ENCODE measurements at regions not wholly inside any gene's neighbourhood (a gene's known extent, or its start where the extent isn't known, plus 50 kb on each side); places are given as distances from the start of the nearest gene placed in this dataset.

- no peak overlapping the region for H3K27ac ChIP-seq (ENCODE audit: low read depth in 1 of 2, low read length in 1 of 2)
- no peaks in the 10 kb centered on the region for H3K27me3 ChIP-seq (ENCODE audit: control insufficient read depth in 2 of 2, insufficient read depth in 1 of 2, low read length in 1 of 2)
- H3K4me3 ChIP-seq (ENCODE audit: low read length in 2 of 2), result no peak overlapping the region
- no peaks in the 10 kb centered on the region for H3K4me1 ChIP-seq (ENCODE audit: control insufficient read depth in 2 of 2, insufficient read depth in 2 of 2, low read length in 2 of 2)
- H3K36me3 ChIP-seq (ENCODE audit: control insufficient read depth in 2 of 2, insufficient read depth in 2 of 2, low read length in 1 of 2), result no peaks in the 10 kb centered on the region
- H3K9me3 ChIP-seq (ENCODE audit: control insufficient read depth in 2 of 2, insufficient read depth in 1 of 2, low read length in 1 of 2), result no peaks in the 10 kb centered on the region
- no peak for DNase-seq (ENCODE audit: low read depth in 6 of 9, low spot score in 9 of 9)
- WGBS, result 82% methylated on average over 15 of the region's 15 CpGs
Measured at GRCh38 chr6:168876956-168877355, 376.7 kb downstream of the THBS2 start.

DNA sequence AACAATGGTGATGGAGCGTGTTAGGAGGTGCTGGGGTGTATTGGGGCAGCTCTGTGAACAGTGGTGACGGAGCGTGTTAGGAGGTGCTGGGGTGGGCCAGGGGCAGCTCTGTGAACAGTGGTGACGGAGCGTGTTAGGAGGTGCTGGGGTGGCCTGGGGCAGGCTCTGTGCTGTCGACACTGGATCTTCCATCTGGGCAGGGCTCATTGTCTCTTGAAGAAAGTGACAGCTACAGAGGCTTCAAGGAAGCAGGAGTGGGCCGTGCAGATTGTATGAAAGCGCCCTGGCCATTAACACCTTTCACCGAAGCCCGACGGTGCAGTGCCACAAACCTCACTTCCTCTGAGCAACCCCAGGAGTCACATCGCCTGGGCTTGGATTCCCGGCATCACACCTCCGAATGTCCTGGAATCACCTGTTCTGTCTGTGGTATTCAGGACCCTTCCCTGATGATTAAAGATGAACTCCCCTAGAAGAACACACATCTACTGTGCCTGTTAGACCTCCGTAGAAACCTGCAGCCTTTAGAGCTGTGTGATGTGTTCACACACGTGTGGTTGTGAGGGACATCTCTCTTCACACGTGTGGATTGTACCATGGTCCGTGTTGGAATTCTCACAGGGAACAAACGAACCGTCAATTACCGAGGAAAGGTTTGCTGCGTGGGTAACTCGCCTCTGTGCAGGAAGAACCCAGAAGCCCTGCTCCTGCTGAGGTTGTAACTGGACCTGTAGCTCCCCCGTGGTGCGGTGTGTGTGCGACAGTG lies 377.7 kb downstream of the THBS2 start:
- Histone ChIP-seq H3K4me3 (ENCODE audit: low read length in 2 of 2) (no peak overlapping the region), H3K27ac (ENCODE audit: low read depth in 1 of 2, low read length in 1 of 2) (no peak overlapping the region), H3K36me3 (ENCODE audit: control insufficient read depth in 2 of 2, insufficient read depth in 2 of 2, low read length in 1 of 2) (no peaks in the 10 kb centered on the region), H3K27me3 (ENCODE audit: control insufficient read depth in 2 of 2, insufficient read depth in 1 of 2, low read length in 1 of 2) (no peaks in the 10 kb centered on the region), H3K9me3 (ENCODE audit: control insufficient read depth in 2 of 2, insufficient read depth in 1 of 2, low read length in 1 of 2) (no peaks in the 10 kb centered on the region), H3K4me1 (ENCODE audit: control insufficient read depth in 2 of 2, insufficient read depth in 2 of 2, low read length in 2 of 2) (no peaks in the 10 kb centered on the region)
- no peak for DNase-seq (ENCODE audit: low read depth in 6 of 9, low spot score in 9 of 9)
- 92% methylated on average over 26 of the region's 26 CpGs for WGBS

- H3K27me3 ChIP-seq (ENCODE audit: control insufficient read depth in 2 of 2, insufficient read depth in 1 of 2, low read length in 1 of 2), result no peaks in the 10 kb centered on the region
- WGBS, result 96% methylated on average over 10 of the region's 10 CpGs
- H3K9me3 ChIP-seq (ENCODE audit: control insufficient read depth in 2 of 2, insufficient read depth in 1 of 2, low read length in 1 of 2), result no peaks in the 10 kb centered on the region
- H3K4me3 ChIP-seq (ENCODE audit: low read length in 2 of 2), result no peak overlapping the region
- H3K27ac ChIP-seq (ENCODE audit: low read depth in 1 of 2, low read length in 1 of 2), result no peak overlapping the region
- no peaks in the 10 kb centered on the region for H3K4me1 ChIP-seq (ENCODE audit: control insufficient read depth in 2 of 2, insufficient read depth in 2 of 2, low read length in 2 of 2)
- H3K36me3 ChIP-seq (ENCODE audit: control insufficient read depth in 2 of 2, insufficient read depth in 2 of 2, low read length in 1 of 2), result no peaks in the 10 kb centered on the region
- DNase-seq (ENCODE audit: low read depth in 6 of 9, low spot score in 9 of 9), result no peak
Measured at GRCh38 chr6:168874637-168875036, 379.0 kb downstream of the THBS2 start.

GRCh38 chr6:168873278-168874190 lies 380.1 kb downstream of the THBS2 start:
- Histone ChIP-seq H3K27me3 (ENCODE audit: control insufficient read depth in 2 of 2, insufficient read depth in 1 of 2, low read length in 1 of 2) (no peaks in the 10 kb centered on the region), H3K4me3 (ENCODE audit: low read length in 2 of 2) (no peak overlapping the region), H3K9me3 (ENCODE audit: control insufficient read depth in 2 of 2, insufficient read depth in 1 of 2, low read length in 1 of 2) (no peaks in the 10 kb centered on the region), H3K36me3 (ENCODE audit: control insufficient read depth in 2 of 2, insufficient read depth in 2 of 2, low read length in 1 of 2) (no peaks in the 10 kb centered on the region), H3K27ac (ENCODE audit: low read depth in 1 of 2, low read length in 1 of 2) (no peak overlapping the region), H3K4me1 (ENCODE audit: control insufficient read depth in 2 of 2, insufficient read depth in 2 of 2, low read length in 2 of 2) (no peaks in the 10 kb centered on the region)
- no peak for DNase-seq (ENCODE audit: low read depth in 6 of 9, low spot score in 9 of 9)
- 91% methylated on average over 38 of the region's 38 CpGs for WGBS

DNA sequence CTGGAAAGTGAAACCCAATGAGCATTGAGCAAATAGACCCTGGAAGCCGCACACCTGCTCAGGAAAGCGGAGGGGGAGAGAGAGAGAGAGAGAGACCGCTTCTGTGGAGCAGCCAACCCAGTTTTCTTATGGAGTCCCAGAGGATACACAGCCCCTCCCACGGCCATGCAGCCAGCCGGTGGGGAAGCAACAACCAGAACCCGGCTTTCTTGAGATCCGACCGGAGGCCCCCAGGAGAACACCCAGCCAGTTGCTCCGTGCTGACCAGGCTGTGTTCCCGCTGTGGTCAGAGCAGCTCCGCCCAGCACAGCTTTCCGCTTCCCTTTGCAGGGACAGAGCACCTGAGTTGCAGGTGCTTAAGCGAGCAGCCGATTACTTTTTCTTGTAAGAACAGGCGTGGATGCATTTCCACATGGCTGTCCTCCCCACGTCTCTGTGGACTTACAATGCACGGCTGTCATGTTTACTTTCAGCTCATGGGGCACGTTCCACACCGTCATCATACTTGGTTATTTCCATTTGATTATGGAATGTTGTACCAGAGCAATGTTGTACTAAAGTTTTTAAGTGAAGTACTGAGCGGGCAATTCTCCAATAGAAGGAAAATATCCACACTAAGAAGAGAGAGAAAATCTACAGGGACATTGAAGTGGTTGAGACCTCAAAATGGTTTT lies 381.9 kb downstream of the THBS2 start:
- DNase-seq (ENCODE audit: low read depth in 6 of 9, low spot score in 9 of 9), result no peak
- no peaks in the 10 kb centered on the region for H3K4me1 ChIP-seq (ENCODE audit: control insufficient read depth in 2 of 2, insufficient read depth in 2 of 2, low read length in 2 of 2)
- H3K9me3 ChIP-seq (ENCODE audit: control insufficient read depth in 2 of 2, insufficient read depth in 1 of 2, low read length in 1 of 2), result no peaks in the 10 kb centered on the region
- 76% methylated on average over 20 of the region's 20 CpGs for WGBS
- no peaks in the 10 kb centered on the region for H3K27me3 ChIP-seq (ENCODE audit: control insufficient read depth in 2 of 2, insufficient read depth in 1 of 2, low read length in 1 of 2)
- H3K4me3 ChIP-seq (ENCODE audit: low read length in 2 of 2), result no peak overlapping the region
- H3K27ac ChIP-seq (ENCODE audit: low read depth in 1 of 2, low read length in 1 of 2), result no peak overlapping the region
- H3K36me3 ChIP-seq (ENCODE audit: control insufficient read depth in 2 of 2, insufficient read depth in 2 of 2, low read length in 1 of 2), result no peaks in the 10 kb centered on the region

DNA sequence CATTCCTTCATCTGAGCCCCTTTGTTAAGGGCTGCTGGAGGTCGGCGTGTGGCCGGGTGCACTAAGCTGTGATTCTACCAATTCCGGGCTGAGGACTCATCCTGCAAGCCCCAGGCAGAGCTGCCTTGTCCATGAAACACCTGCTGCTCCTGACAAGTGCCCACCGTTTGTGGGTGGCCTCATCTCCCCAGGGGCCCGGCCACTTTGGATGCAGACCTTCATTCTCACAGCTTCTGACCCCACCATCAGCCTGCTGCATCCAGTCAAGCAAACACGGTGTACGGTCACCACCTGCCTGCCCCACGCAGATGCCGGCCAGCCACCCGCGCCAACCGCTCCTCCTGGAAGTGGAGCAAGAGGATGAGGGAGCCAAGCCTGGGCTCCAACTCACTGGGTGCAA lies 382.7 kb downstream of the THBS2 start:
- no peak overlapping the region for H3K27ac ChIP-seq (ENCODE audit: low read depth in 1 of 2, low read length in 1 of 2)
- no peak for DNase-seq (ENCODE audit: low read depth in 6 of 9, low spot score in 9 of 9)
- no peak overlapping the region for H3K4me3 ChIP-seq (ENCODE audit: low read length in 2 of 2)
- H3K9me3 ChIP-seq (ENCODE audit: control insufficient read depth in 2 of 2, insufficient read depth in 1 of 2, low read length in 1 of 2), result no peaks in the 10 kb centered on the region
- H3K4me1 ChIP-seq (ENCODE audit: control insufficient read depth in 2 of 2, insufficient read depth in 2 of 2, low read length in 2 of 2), result no peaks in the 10 kb centered on the region
- no peaks in the 10 kb centered on the region for H3K36me3 ChIP-seq (ENCODE audit: control insufficient read depth in 2 of 2, insufficient read depth in 2 of 2, low read length in 1 of 2)
- H3K27me3 ChIP-seq (ENCODE audit: control insufficient read depth in 2 of 2, insufficient read depth in 1 of 2, low read length in 1 of 2), result no peaks in the 10 kb centered on the region
- WGBS, result 84% methylated on average over 13 of the region's 13 CpGs

- H3K27me3 ChIP-seq (ENCODE audit: control insufficient read depth in 2 of 2, insufficient read depth in 1 of 2, low read length in 1 of 2), result no peaks in the 10 kb centered on the region
- 93% methylated on average over 23 of the region's 23 CpGs for WGBS
Measured at GRCh38 chr6:168867247-168868102, 386.2 kb downstream of the THBS2 start.

GRCh38 chr6:168866534-168866933 lies 387.1 kb downstream of the THBS2 start:
- Histone ChIP-seq H3K4me1 (ENCODE audit: control insufficient read depth in 2 of 2, insufficient read depth in 2 of 2, low read length in 2 of 2) (no peaks in the 10 kb centered on the region), H3K27ac (ENCODE audit: low read depth in 1 of 2, low read length in 1 of 2) (no peak overlapping the region), H3K36me3 (ENCODE audit: control insufficient read depth in 2 of 2, insufficient read depth in 2 of 2, low read length in 1 of 2) (no peaks in the 10 kb centered on the region), H3K9me3 (ENCODE audit: control insufficient read depth in 2 of 2, insufficient read depth in 1 of 2, low read length in 1 of 2) (no peaks in the 10 kb centered on the region), H3K4me3 (ENCODE audit: low read length in 2 of 2) (no peak overlapping the region), H3K27me3 (ENCODE audit: control insufficient read depth in 2 of 2, insufficient read depth in 1 of 2, low read length in 1 of 2) (no peaks in the 10 kb centered on the region)
- no peak for DNase-seq (ENCODE audit: low read depth in 6 of 9, low spot score in 9 of 9)
- WGBS, result 96% methylated on average over 5 of the region's 5 CpGs

More at GRCh38 chr6:168867247-168868102, 386.2 kb downstream of the THBS2 start:
- H3K4me3 ChIP-seq (ENCODE audit: low read length in 2 of 2), result no peak overlapping the region
- H3K27ac ChIP-seq (ENCODE audit: low read depth in 1 of 2, low read length in 1 of 2), result no peak overlapping the region
- DNase-seq (ENCODE audit: low read depth in 6 of 9, low spot score in 9 of 9), result no peak
- H3K4me1 ChIP-seq (ENCODE audit: control insufficient read depth in 2 of 2, insufficient read depth in 2 of 2, low read length in 2 of 2), result no peaks in the 10 kb centered on the region
- H3K9me3 ChIP-seq (ENCODE audit: control insufficient read depth in 2 of 2, insufficient read depth in 1 of 2, low read length in 1 of 2), result no peaks in the 10 kb centered on the region
- no peaks in the 10 kb centered on the region for H3K36me3 ChIP-seq (ENCODE audit: control insufficient read depth in 2 of 2, insufficient read depth in 2 of 2, low read length in 1 of 2)

Measured in thymus (tissue), 11 donors.